H54 (cell line): ENCODE measurements at regions not wholly inside any gene's neighbourhood (a gene's known extent, or its start where the extent isn't known, plus 50 kb on each side); places are given as distances from the start of the nearest gene placed in this dataset.

Experiments used
- DNase-seq: peaks from one replicate; pipeline ENCODE4 v3.0.0; 2011; ENCODE audit warnings: low spot score, mixed read lengths; ENCODE audit not compliant: insufficient read length
- FAIRE-seq: peaks from 3 replicates; lab custom pipeline; 2011; peaks lifted over from hg19 to GRCh38; lab: Jason Lieb, UNC
- POLR2A ChIP-seq: IDR thresholded peaks from 2 replicates; pipeline ENCODE4 v1.6.1; 2011; ENCODE audit warnings: low read depth, mild to moderate bottlenecking, low read length

- FAIRE-seq = no peak
- no peak for TF ChIP-seq POLR2A
- no peak for DNase-seq
Measured at GRCh38 chr3:42037318-42037945, 53.7 kb upstream of the TRAK1 start.

- peak; percentile 93 for FAIRE-seq
Measured at GRCh38 chr3:42036483-42036823, 54.7 kb upstream of the TRAK1 start.

DNA sequence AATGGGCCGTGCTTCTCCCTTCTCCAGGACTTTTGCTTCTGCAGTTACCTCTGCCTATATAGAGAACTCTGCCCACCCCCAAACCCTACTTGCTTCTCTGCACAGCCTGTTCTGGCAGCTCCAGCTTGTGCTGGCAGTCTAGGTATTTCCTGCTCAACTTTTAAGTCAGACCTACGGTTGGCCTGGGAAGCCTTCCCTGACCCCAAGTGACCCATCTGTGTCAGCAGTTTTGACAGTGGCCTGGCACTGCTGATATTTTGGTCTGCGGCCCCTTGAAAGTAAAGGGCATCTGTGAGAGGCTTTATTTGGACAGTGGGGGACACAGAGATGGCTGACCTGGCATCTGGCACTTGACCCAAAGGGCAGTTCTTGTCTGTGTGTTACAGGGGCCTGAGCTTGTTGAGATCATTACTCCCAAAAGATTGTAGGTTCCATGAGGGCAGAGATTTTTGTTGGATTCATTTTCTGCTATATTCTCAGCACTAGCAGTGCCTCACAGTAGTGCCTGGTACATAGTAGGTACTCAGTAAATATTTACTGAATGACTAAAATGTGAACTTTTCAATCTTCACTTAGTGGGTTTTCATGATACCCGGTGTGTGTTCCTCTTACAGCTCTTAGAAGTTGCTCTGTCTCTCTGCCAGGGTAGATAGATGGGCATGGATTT lies 55.2 kb upstream of the TRAK1 start:
- DNase-seq (no peak), FAIRE-seq (no peak)
- TF ChIP-seq POLR2A = no peak

More at GRCh38 chr3:42036483-42036823, 54.7 kb upstream of the TRAK1 start:
- peak; percentile 68 for DNase-seq
- no peak for TF ChIP-seq POLR2A

DNA sequence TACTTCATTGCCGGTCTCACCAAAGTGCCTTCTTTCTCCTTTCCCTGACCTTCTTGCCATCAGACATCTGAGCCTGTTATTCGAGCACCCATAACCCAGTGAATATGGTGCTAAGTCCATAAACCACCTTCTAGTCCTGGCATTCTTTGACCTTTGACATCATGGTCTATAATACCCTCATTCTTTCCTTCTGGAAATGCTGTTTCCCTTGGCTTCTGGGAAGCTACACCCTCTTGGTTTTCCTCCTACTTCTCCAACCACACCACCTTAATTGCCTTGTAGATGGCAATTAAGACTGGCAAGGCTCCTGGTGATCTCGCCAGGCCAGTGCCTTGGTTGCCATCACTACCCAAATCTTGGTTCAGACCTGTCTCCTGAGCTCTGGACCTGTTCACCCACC lies 56.1 kb upstream of the TRAK1 start:
- no peak for TF ChIP-seq POLR2A
- no peak for FAIRE-seq
- no peak for DNase-seq

GRCh38 chr3:42033741-42034140 lies 57.4 kb upstream of the TRAK1 start:
- DNase-seq = no peak
- TF ChIP-seq POLR2A = no peak
- no peak for FAIRE-seq

GRCh38 chr3:42032693-42033349 lies 58.3 kb upstream of the TRAK1 start:
- FAIRE-seq (no peak), DNase-seq (no peak)
- no peak for TF ChIP-seq POLR2A

DNA sequence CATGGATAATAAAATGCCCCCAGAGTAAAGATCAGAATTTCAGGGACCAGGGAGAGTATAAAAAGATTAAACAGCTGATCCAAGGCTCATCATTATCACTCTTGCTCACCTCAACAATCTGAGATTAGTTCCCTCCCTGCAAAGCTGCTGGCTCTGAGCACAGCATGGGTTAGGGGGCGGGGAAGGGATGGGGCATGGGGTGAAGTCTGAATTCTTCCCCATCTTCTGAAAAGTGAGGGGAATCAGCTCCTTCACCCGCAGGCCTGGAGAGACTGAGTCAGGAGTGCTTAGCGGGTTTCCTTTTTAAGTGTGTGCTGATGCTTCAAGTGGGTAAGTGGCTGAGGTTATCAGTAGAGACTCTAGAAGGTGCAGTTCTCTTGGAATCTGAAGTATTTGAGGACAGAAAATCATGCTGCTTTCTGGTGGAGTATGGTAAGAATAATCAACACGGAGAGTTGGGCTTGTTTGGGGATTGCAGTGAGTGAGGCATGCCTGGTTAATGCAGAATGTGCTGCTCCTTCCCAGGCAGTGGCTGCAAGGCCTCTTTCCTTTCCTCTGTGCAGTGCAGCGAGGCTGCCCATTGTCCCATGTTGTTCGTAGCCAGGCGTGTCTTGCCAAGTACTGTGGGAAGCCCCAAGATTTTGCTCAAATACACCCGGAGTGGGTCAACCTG lies 59.2 kb upstream of the TRAK1 start:
- TF ChIP-seq POLR2A = no peak
- FAIRE-seq (no peak), DNase-seq (no peak)

GRCh38 chr3:42028474-42028873 lies 62.7 kb upstream of the TRAK1 start:
- no peak for TF ChIP-seq POLR2A
- DNase-seq (no peak), FAIRE-seq (no peak)

DNA sequence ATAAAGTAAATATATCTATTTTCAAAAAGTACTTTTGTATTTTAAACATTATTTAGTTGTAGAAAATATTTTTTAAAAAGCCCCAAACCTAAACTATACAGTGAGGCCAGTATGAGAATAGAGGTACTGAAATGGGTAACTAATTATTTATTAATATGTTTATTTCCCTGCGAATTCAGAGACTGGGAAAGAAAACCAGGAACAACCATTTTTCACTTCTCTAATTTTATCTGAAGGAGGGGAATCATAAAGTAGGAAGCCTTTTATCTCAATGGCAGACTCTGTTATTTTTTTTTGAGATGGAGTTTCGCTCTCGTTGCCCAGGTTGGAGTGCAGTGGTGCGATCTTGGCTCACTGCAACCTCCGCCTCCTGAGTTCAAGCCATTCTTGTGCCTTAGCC lies 63.6 kb upstream of the TRAK1 start:
- no peak for TF ChIP-seq POLR2A
- FAIRE-seq = no peak
- no peak for DNase-seq

DNA sequence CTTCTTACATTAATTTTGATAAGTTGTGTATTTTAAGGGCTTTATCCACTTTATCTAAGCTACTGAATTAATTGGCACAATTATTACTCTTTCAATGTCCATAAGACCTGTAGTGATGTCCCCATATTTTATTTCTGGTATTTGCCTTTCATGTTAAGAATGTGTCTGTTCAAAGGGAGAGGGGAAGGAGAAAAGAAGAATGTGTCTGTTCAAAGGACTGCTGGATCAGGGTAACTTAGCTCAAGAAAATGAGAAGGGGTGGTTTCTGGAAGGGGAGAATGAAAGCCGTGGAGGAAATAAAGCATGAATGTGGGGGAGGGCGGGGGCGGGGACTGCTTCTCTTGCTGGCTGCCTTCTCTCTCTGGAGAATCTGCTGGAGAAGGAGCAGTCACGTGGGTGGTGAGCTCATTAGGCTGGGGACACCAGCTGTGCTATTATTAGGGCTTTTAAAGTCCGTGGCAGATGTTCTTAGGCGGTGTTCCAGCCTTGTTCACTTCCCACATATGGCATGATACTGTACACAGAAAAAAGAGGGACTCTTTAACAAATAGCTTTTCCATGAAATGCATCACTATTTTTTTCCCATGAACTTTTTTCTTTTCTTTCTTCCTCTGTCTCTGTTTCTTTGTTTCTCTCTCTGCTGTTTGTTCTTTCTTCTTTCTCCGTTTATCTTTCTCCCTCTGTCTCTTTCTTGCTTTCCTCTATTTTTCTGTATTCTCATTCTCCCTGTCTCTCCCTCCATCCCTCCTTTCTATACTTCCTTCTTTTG lies 63.7 kb upstream of the ULK4 start:
- FAIRE-seq = peak; percentile 83
- TF ChIP-seq POLR2A = no peak
- peak; percentile 67 for DNase-seq

GRCh38 chr3:42024591-42025351 lies 62.9 kb upstream of the ULK4 start:
- FAIRE-seq = no peak
- DNase-seq = no peak
- TF ChIP-seq POLR2A = no peak

GRCh38 chr3:42023380-42023779 lies 61.5 kb upstream of the ULK4 start:
- FAIRE-seq (no peak), DNase-seq (no peak)
- TF ChIP-seq POLR2A = no peak

- FAIRE-seq (no peak), DNase-seq (no peak)
- TF ChIP-seq POLR2A = no peak
Measured at GRCh38 chr3:42022355-42022754, 60.5 kb upstream of the ULK4 start.
